NCI-H2171 (cell line): ENCODE measurements at regions not wholly inside any gene's neighbourhood (a gene's known extent, or its start where the extent isn't known, plus 50 kb on each side); places are given as distances from the start of the nearest gene placed in this dataset.
A peak's percentile ranks its signal among the peaks of the same experiment; 100 is the strongest.

Experiments used
- DNase-seq: peaks from one replicate; lab custom pipeline; 2025; lab: John Stamatoyannopoulos, UW

GRCh38 chr2:128817813-128818212 is 499.1 kb upstream of the HS6ST1 start:
- no peak for DNase-seq

- DNase-seq = no peak
Observed at GRCh38 chr2:128818248-128818647, 499.6 kb upstream of the HS6ST1 start.

- DNase-seq = no peak
Observed at GRCh38 chr2:128818704-128819491, 500.2 kb upstream of the HS6ST1 start.

- no peak for DNase-seq
Observed at GRCh38 chr2:128820452-128820851, 501.8 kb upstream of the HS6ST1 start.

GRCh38 chr2:128821010-128821409 is 502.3 kb upstream of the HS6ST1 start:
- DNase-seq = no peak

- DNase-seq = peak; percentile 47
Observed at GRCh38 chr2:128832946-128833663, 514.4 kb upstream of the HS6ST1 start.

- no peak for DNase-seq
Observed at GRCh38 chr2:128833664-128834027, 515.0 kb upstream of the HS6ST1 start.

GRCh38 chr2:128834207-128834879 is 515.7 kb upstream of the HS6ST1 start:
- DNase-seq = no peak

GRCh38 chr2:128834880-128835252 is 516.2 kb upstream of the HS6ST1 start:
- DNase-seq = no peak

GRCh38 chr2:128835342-128835855 is 516.7 kb upstream of the HS6ST1 start:
- no peak for DNase-seq

GRCh38 chr2:128835974-128836373 is 517.3 kb upstream of the HS6ST1 start:
- no peak for DNase-seq

- no peak for DNase-seq
Observed at GRCh38 chr2:128836559-128837100, 518.0 kb upstream of the HS6ST1 start.

GRCh38 chr2:128838244-128838643 is 519.6 kb upstream of the HS6ST1 start:
- no peak for DNase-seq

- no peak for DNase-seq
Observed at GRCh38 chr2:128841803-128842202, 523.1 kb upstream of the HS6ST1 start.

GRCh38 chr2:128867311-128867710 is 548.6 kb upstream of the HS6ST1 start:
- DNase-seq = no peak

GRCh38 chr2:128867936-128868636 is 549.4 kb upstream of the HS6ST1 start:
- DNase-seq = no peak

GRCh38 chr2:128868686-128869551 is 550.3 kb upstream of the HS6ST1 start:
- DNase-seq = no peak

- DNase-seq = no peak
Observed at GRCh38 chr2:128874608-128875007, 555.9 kb upstream of the HS6ST1 start.

GRCh38 chr2:128876986-128877983 is 558.6 kb upstream of the HS6ST1 start:
- no peak for DNase-seq

GRCh38 chr2:128879161-128879560 is 560.5 kb upstream of the HS6ST1 start:
- DNase-seq = no peak
